Endothelial cell (in vitro differentiated cells): ENCODE measurements at regions not wholly inside any gene's neighbourhood (a gene's known extent, or its start where the extent isn't known, plus 50 kb on each side); places are given as distances from the start of the nearest gene placed in this dataset.

ENCODE experiments used
- DNase-seq: peaks from one replicate; pipeline ENCODE4 v3.0.0; 2021; ENCODE audit warnings: low spot score
- H3K27ac Mint-ChIP-seq: one replicate; pipeline ENCODE4 v1.8.0; 2021; ENCODE audit warnings: mixed read lengths, inconsistent platforms; ENCODE audit not compliant: unreplicated experiment
- H3K27me3 Mint-ChIP-seq: one replicate; pipeline ENCODE4 v1.8.0; 2021; ENCODE audit warnings: mild to moderate bottlenecking, moderate library complexity, mixed read lengths, inconsistent platforms; ENCODE audit not compliant: unreplicated experiment
- H3K36me3 Mint-ChIP-seq: one replicate; pipeline ENCODE4 v1.8.0; 2021; ENCODE audit warnings: mild to moderate bottlenecking, low read depth, mixed read lengths, inconsistent platforms; ENCODE audit not compliant: unreplicated experiment
- H3K4me1 Mint-ChIP-seq: one replicate; pipeline ENCODE4 v1.8.0; 2021; ENCODE audit warnings: mild to moderate bottlenecking, mixed read lengths, inconsistent platforms; ENCODE audit not compliant: unreplicated experiment
- H3K4me3 Mint-ChIP-seq: one replicate; pipeline ENCODE4 v1.8.0; 2021; ENCODE audit warnings: mild to moderate bottlenecking, mixed read lengths, inconsistent platforms; ENCODE audit not compliant: unreplicated experiment
- H3K9me3 Mint-ChIP-seq: one replicate; pipeline ENCODE4 v1.8.0; 2021; ENCODE audit warnings: mixed read lengths, inconsistent platforms; ENCODE audit not compliant: unreplicated experiment
- CTCF ChIP-seq: fragments of 200-600 bp; sonication (generic); IDR thresholded peaks from one replicate; pipeline ENCODE4 v1.5.0; 2021; ENCODE audit warnings: antibody characterized with exemption; ENCODE audit not compliant: unreplicated experiment

- DNase-seq = no peak
- Mint-ChIP-seq H3K4me1 (no peaks in the 10 kb centered on the region), H3K36me3 (no peaks in the 10 kb centered on the region), H3K27me3 (no peaks in the 10 kb centered on the region), H3K27ac (no peak overlapping the region), H3K9me3 (no peaks in the 10 kb centered on the region), H3K4me3 (no peak overlapping the region)
- TF ChIP-seq CTCF = no peak
Observed at GRCh38 chr9:93387791-93388190, 63.7 kb upstream of the FAM120A start.

- Mint-ChIP-seq H3K36me3 (no peaks in the 10 kb centered on the region), H3K27ac (no peak overlapping the region), H3K9me3 (no peaks in the 10 kb centered on the region), H3K4me3 (no peak overlapping the region), H3K4me1 (no peaks in the 10 kb centered on the region), H3K27me3 (peaks cover 1% of the 10 kb centered on the region)
- no peak for TF ChIP-seq CTCF
- no peak for DNase-seq
Observed at GRCh38 chr9:93390953-93391515, 60.5 kb upstream of the FAM120A start.

- H3K4me1 Mint-ChIP-seq = no peaks in the 10 kb centered on the region
- H3K9me3 Mint-ChIP-seq = no peaks in the 10 kb centered on the region
- no peak overlapping the region for H3K27ac Mint-ChIP-seq
- no peak overlapping the region for H3K4me3 Mint-ChIP-seq
- no peak for DNase-seq
- TF ChIP-seq CTCF = no peak
- H3K36me3 Mint-ChIP-seq = no peaks in the 10 kb centered on the region
- peaks cover 1% of the 10 kb centered on the region for H3K27me3 Mint-ChIP-seq
Observed at GRCh38 chr9:93391898-93392297, 59.6 kb upstream of the FAM120A start.

- no peak for DNase-seq
- no peaks in the 10 kb centered on the region for H3K4me1 Mint-ChIP-seq
- no peaks in the 10 kb centered on the region for H3K9me3 Mint-ChIP-seq
- TF ChIP-seq CTCF = no peak
- peaks cover 1% of the 10 kb centered on the region for H3K27me3 Mint-ChIP-seq
- H3K27ac Mint-ChIP-seq = no peak overlapping the region
- no peak overlapping the region for H3K4me3 Mint-ChIP-seq
- H3K36me3 Mint-ChIP-seq = no peaks in the 10 kb centered on the region
Observed at GRCh38 chr9:93392974-93393373, 58.5 kb upstream of the FAM120A start.
